CD4-positive, alpha-beta T cell (primary cell): ENCODE measurements at regions not wholly inside any gene's neighbourhood (a gene's known extent, or its start where the extent isn't known, plus 50 kb on each side); places are given as distances from the start of the nearest gene placed in this dataset.

Experiments used
- ATAC-seq: fragments of 200-7000 bp; cut with Tn5 transposase; one replicate; pipeline ENCODE4 v1.10.0; 2022; ENCODE audit warnings: mild to moderate bottlenecking; ENCODE audit not compliant: poor library complexity
- CTCF ChIA-PET: fragments of 350-600 bp; sonication (Branson Sonifier 250); formaldehyde crosslinking; loops from one replicate; lab custom pipeline; 2021; ENCODE audit warnings: antibody characterized with exemption, inconsistent platforms; lab: Charles Lee
- POLR2A ChIA-PET: fragments of 350-600 bp; sonication (Branson Sonifier 250); formaldehyde crosslinking; loops from one replicate; lab custom pipeline; 2021; ENCODE audit warnings: antibody characterized with exemption, inconsistent platforms; lab: Charles Lee
- DNase-seq, 14 experiments: peaks; one replicate each; pipeline ENCODE4 v3.0.0-alpha.2; 2013 to 2020; ENCODE audit warnings: mixed read lengths in 2 of 14
- H3K27ac ChIP-seq, 2 donors: one replicate each; pipeline versions ENCODE4 v1.5.1 to v1.7.0; 2013; ENCODE audit warnings: low read length in 2 of 2, low read depth in 1 of 2, mild to moderate bottlenecking in 1 of 2
- H3K27me3 ChIP-seq, 2 experiments: 1 replicate in 1 of 2; 2 replicates in 1 of 2; pipeline versions ENCODE4 v1.6.1 to v1.7.0; 2013; ENCODE audit warnings: low read length in 2 of 2, control low read depth in 1 of 2, mild to moderate bottlenecking in 1 of 2, moderate library complexity in 1 of 2; ENCODE audit not compliant: insufficient read depth in 2 of 2, control insufficient read depth in 1 of 2
- H3K36me3 ChIP-seq: one replicate; pipeline ENCODE4 v1.6.1; 2013; ENCODE audit warnings: low read length, control low read depth; ENCODE audit not compliant: insufficient read depth
- H3K4me1 ChIP-seq: one replicate; pipeline ENCODE4 v1.6.1; 2013; ENCODE audit warnings: low read length, control low read depth; ENCODE audit not compliant: insufficient read depth
- H3K4me3 ChIP-seq: one replicate; pipeline ENCODE4 v1.5.1; 2013; ENCODE audit warnings: mild to moderate bottlenecking, low read length, moderate library complexity
- H3K9me3 ChIP-seq, 2 experiments: 1 replicate in 1 of 2; 2 replicates in 1 of 2; pipeline versions ENCODE4 v1.6.1 to v1.7.0; 2013; ENCODE audit warnings: low read length in 2 of 2, mild to moderate bottlenecking in 2 of 2, control low read depth in 1 of 2, moderate library complexity in 1 of 2; ENCODE audit not compliant: control insufficient read depth in 1 of 2, insufficient read depth in 1 of 2
- H3K27ac Mint-ChIP-seq: one replicate; pipeline ENCODE4 v1.8.0; 2020; ENCODE audit warnings: mixed read lengths
- H3K27me3 Mint-ChIP-seq: one replicate; pipeline ENCODE4 v1.8.0; 2021; ENCODE audit warnings: mixed read lengths
- H3K36me3 Mint-ChIP-seq: one replicate; pipeline ENCODE4 v1.8.0; 2021; ENCODE audit warnings: low read depth, mixed read lengths
- H3K4me1 Mint-ChIP-seq: one replicate; pipeline ENCODE4 v1.8.0; 2021; ENCODE audit warnings: low read depth, mixed read lengths
- H3K4me3 Mint-ChIP-seq: one replicate; pipeline ENCODE4 v1.8.0; 2020; ENCODE audit warnings: mild to moderate bottlenecking, mixed read lengths
- H3K9me3 Mint-ChIP-seq: one replicate; pipeline ENCODE4 v1.8.0; 2020; ENCODE audit warnings: mixed read lengths
- CTCF ChIP-seq: fragments of 200-600 bp; IDR thresholded peaks from one replicate; pipeline ENCODE4 v1.8.0; 2022; ENCODE audit warnings: antibody characterized with exemption, mild to moderate bottlenecking
- intact Hi-C, 2 experiments: fragments of 100-400 bp; cut with DNase I in 1 of 2; cut with micrococcal nuclease in 1 of 2; formaldehyde crosslinking; loops; one replicate each; pipeline versions ENCODE4 v1.15.1 to v1.9.0; 2023 to 2025; cut with DNase I, micrococcal nuclease

DNA sequence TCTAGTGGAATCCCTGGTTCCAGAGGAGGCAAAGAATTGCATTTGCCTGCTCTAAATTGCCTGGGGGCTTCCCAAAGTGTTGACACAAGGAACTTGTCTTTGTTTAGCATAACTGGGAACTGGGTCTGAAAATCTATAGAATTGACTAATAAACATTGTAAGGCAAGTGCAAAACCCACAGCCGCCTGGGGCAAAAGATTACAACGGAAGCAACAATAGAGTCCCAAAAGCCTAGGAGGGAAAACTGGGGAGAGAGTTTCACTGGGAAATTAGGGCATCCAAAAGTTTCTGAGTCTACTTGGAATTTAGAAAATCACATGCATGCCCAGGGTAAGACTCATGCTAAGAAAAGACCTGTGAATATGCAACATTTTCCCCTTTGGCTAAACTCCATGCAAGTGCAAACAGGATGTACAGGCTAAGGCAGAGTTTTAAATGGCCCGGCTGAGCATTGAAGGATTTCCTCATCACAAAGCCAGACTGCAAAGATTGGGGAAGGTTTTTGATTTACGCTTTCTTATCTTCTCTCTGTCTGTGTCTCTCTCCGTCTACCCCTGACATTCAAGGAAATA, 725.3 kb upstream of the NCAM2 start:
- Histone ChIP-seq H3K27ac (no peak overlapping the region), H3K9me3 (peaks cover 0 to 10% of the 10 kb centered on the region in 2 experiments), H3K27me3 (no peaks in the 10 kb centered on the region), H3K4me1 (no peaks in the 10 kb centered on the region), H3K36me3 (no peaks in the 10 kb centered on the region), H3K4me3 (no peak overlapping the region)
- H3K27ac Mint-ChIP-seq, result no peak overlapping the region
- intact Hi-C loops, result no loop called here
- ATAC-seq (no peak), DNase-seq (no peak)
- H3K36me3 Mint-ChIP-seq, result no peaks in the 10 kb centered on the region
- POLR2A ChIA-PET, result no interaction called here
- H3K4me1 Mint-ChIP-seq, result no peaks in the 10 kb centered on the region
- no peak for TF ChIP-seq CTCF
- no peak overlapping the region for H3K4me3 Mint-ChIP-seq
- peaks cover 3% of the 10 kb centered on the region for H3K9me3 Mint-ChIP-seq
- CTCF ChIA-PET, result no interaction called here
- H3K27me3 Mint-ChIP-seq, result no peaks in the 10 kb centered on the region

DNA sequence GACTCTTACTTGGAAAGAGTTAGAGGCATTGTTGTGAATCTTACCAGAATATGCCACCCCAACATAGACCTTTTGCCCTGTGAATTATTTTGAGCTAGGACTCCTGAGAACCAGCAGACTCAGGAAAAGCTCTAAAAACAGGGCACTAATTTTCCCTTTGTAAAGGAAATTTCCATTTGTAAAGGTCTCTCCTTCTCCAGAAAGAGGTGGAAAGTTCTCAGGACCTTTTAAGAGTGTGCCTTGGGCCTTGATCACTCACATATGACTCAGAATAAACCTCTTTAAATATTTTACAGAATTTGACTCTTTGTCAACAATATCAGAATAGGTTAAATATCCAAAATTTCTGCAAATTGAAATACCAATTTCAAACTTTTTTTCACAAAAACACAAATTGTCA, 721.8 kb upstream of the NCAM2 start:
- Mint-ChIP-seq H3K27ac (no peak overlapping the region), H3K4me3 (no peak overlapping the region), H3K9me3 (peaks cover 3% of the 10 kb centered on the region), H3K27me3 (no peaks in the 10 kb centered on the region), H3K36me3 (no peaks in the 10 kb centered on the region), H3K4me1 (no peaks in the 10 kb centered on the region)
- no peak overlapping the region for H3K4me3 ChIP-seq
- peaks cover 0 to 3% of the 10 kb centered on the region in 2 experiments for H3K9me3 ChIP-seq
- H3K27me3 ChIP-seq, result no peaks in the 10 kb centered on the region
- intact Hi-C loops, result no loop called here
- no peaks in the 10 kb centered on the region for H3K36me3 ChIP-seq
- ATAC-seq, result no peak
- no peak overlapping the region for H3K27ac ChIP-seq
- CTCF ChIA-PET, result no interaction called here
- TF ChIP-seq CTCF, result no peak
- DNase-seq, result no peak
- POLR2A ChIA-PET, result no interaction called here
- no peaks in the 10 kb centered on the region for H3K4me1 ChIP-seq

GRCh38 chr21:20276954-20277353, 721.3 kb upstream of the NCAM2 start:
- H3K4me3 ChIP-seq, result no peak overlapping the region
- Mint-ChIP-seq H3K4me3 (no peak overlapping the region), H3K27ac (no peak overlapping the region), H3K4me1 (no peaks in the 10 kb centered on the region), H3K27me3 (no peaks in the 10 kb centered on the region), H3K9me3 (peaks cover 3% of the 10 kb centered on the region), H3K36me3 (no peaks in the 10 kb centered on the region)
- intact Hi-C loops, result no loop called here
- H3K4me1 ChIP-seq, result no peaks in the 10 kb centered on the region
- TF ChIP-seq CTCF, result no peak
- POLR2A ChIA-PET, result no interaction called here
- no peaks in the 10 kb centered on the region for H3K36me3 ChIP-seq
- H3K27ac ChIP-seq, result no peak overlapping the region
- H3K9me3 ChIP-seq, result peaks cover 0 to 6% of the 10 kb centered on the region in 2 experiments
- H3K27me3 ChIP-seq, result no peaks in the 10 kb centered on the region
- no peak for DNase-seq
- ATAC-seq, result no peak
- CTCF ChIA-PET, result no interaction called here
